ENCODE measurements at regions not wholly inside any gene's neighbourhood (a gene's known extent, or its start where the extent isn't known, plus 50 kb on each side); places are given as distances from the start of the nearest gene placed in this dataset.

- POLR2A ChIA-PET = no interaction called here
- CTCF ChIA-PET = interaction anchor here (1.5 to 3.4 kb wide), 3 partner anchors 10 to 224 kb away, joined by 4 to 22 read pairs (median 8); partner anchors contain the start of gene SNX18
Measured at GRCh38 chr5:54741711-54742110, 224.2 kb downstream of the SNX18 start.

GRCh38 chr5:54740141-54740540 is 222.6 kb downstream of the SNX18 start:
- TF ChIP-seq CTCF (IDR thresholded peaks at IDR 0.05; ENCODE audit: insufficient read depth, low read length, missing control alignments) = no peak
- ChIA-PET POLR2A (no interaction called here), CTCF (interaction anchor here (1.1 kb wide), 1 partner anchor 14 kb away, joined by 3 read pairs; no protein-coding TSS in a partner anchor)
- no peak for DNase-seq (ENCODE audit: low read depth, low spot score)
- no peak overlapping the region for H3K4me3 ChIP-seq (ENCODE audit: low read depth, low read length)

More at GRCh38 chr5:54741711-54742110, 224.2 kb downstream of the SNX18 start:
- no peak overlapping the region for H3K4me3 ChIP-seq (ENCODE audit: low read depth, low read length)
- DNase-seq (ENCODE audit: low read depth, low spot score) = no peak
- no peak for TF ChIP-seq CTCF (IDR thresholded peaks at IDR 0.05; ENCODE audit: insufficient read depth, low read length, missing control alignments)

GRCh38 chr5:54739371-54739770 is 221.8 kb downstream of the SNX18 start:
- no peak for DNase-seq (ENCODE audit: low read depth, low spot score)
- CTCF ChIA-PET = interaction anchor here (1.1 kb wide), 1 partner anchor 13 kb away, joined by 3 read pairs; no protein-coding TSS in a partner anchor
- H3K4me3 ChIP-seq (ENCODE audit: low read depth, low read length) = no peak overlapping the region
- no peak for TF ChIP-seq CTCF (IDR thresholded peaks at IDR 0.05; ENCODE audit: insufficient read depth, low read length, missing control alignments)
- POLR2A ChIA-PET = no interaction called here

GRCh38 chr5:54738973-54739367 is 221.4 kb downstream of the SNX18 start:
- no peak for DNase-seq (ENCODE audit: low read depth, low spot score)
- ChIA-PET POLR2A (no interaction called here), CTCF (interaction anchor here (1.1 kb wide), 1 partner anchor 12 kb away, joined by 3 read pairs; no protein-coding TSS in a partner anchor)
- H3K4me3 ChIP-seq (ENCODE audit: low read depth, low read length) = no peak overlapping the region
- TF ChIP-seq CTCF (IDR thresholded peaks at IDR 0.05; ENCODE audit: insufficient read depth, low read length, missing control alignments) = no peak

GRCh38 chr5:54738118-54738972 is 220.8 kb downstream of the SNX18 start:
- DNase-seq (ENCODE audit: low read depth, low spot score) = no peak

More at GRCh38 chr5:54738118-54738972, 220.8 kb downstream of the SNX18 start:
- ChIA-PET POLR2A (no interaction called here), CTCF (interaction anchor here (1.1 kb wide), 1 partner anchor 107 kb away, joined by 3 read pairs; no protein-coding TSS in a partner anchor)
- no peak for TF ChIP-seq CTCF (IDR thresholded peaks at IDR 0.05; ENCODE audit: insufficient read depth, low read length, missing control alignments)
- no peak overlapping the region for H3K4me3 ChIP-seq (ENCODE audit: low read depth, low read length)
